ENCODE measurements at regions not wholly inside any gene's neighbourhood (a gene's known extent, or its start where the extent isn't known, plus 50 kb on each side); places are given as distances from the start of the nearest gene placed in this dataset.

DNA sequence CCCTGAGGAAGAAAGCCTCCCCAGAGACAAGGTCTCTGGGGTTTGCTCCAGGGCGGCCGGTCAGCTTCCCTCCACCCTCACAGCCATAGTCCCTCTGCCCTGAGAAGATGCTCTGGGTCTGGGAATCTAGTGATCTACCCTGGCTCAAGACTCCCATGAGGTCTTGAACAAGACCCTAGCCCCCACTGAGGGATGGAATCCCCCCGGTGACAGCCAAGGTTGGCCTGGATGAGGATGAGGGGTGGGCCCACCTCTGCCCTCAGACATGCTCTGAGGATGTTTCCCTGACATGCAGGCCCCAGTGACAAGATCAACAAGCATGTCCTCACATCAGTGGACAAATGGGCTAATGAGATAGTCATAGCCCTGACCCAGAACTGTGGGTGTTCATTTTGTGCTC is 138.6 kb downstream of the C5orf15 start:
- no peak for DNase-seq

DNA sequence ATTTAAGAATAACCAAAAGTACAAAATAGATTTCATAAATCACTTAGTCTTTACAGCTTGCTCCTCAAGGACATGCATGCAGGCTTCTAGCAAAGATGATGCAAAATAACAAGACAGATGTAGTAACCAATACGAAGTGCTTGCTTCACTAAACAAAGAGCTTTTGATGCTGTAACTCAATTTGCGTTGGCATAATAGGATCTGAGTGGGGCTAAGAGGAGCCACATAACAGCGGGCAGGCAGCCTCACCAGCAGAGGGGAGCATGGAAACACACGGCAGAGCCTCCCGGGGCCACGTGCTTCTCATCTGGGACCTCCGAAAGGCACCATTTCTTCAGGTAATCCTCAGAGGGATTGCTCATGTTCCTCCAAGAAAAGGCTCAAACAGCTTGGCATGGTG is 139.7 kb downstream of the C5orf15 start:
- no peak for DNase-seq

DNA sequence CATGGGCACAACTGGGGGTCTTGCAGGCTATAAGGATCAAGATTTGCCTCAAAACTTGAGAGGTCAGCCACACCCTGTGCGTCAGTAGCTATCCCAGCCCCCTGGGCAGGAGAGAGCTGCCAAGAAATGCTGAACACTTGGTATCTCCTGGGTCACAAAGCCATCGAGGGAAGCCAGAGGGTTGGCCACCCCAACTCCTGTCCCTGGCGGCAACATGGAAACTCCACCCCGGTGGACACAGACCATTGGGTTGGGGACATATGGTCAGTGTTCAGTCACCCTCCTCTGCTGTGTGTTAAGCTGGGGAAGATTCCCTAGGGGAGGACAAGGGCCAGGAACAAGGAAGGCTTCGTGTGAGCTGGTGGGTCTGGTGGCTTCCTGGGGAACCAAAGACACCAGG is 140.6 kb downstream of the C5orf15 start:
- no peak for DNase-seq

DNA sequence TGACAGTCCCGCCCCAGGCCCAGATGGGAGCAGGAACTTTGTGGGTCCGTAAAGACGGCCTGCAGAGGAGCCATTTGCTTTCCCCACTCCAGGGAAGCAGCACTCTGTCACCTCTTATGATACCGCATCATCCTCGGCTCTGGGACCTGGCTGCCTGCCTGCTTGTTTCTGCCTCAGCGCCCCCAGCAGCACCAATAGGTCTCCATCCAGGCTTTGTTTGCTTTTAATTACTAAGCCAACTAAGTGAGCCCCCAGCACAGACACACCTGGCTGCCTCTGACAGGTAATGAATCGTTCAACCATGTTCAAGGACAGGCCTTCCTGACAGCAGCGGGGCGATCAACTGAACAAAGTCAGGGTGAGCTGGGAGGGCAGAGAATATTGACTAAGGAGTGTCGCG is 141.4 kb downstream of the C5orf15 start:
- no peak for DNase-seq

DNA sequence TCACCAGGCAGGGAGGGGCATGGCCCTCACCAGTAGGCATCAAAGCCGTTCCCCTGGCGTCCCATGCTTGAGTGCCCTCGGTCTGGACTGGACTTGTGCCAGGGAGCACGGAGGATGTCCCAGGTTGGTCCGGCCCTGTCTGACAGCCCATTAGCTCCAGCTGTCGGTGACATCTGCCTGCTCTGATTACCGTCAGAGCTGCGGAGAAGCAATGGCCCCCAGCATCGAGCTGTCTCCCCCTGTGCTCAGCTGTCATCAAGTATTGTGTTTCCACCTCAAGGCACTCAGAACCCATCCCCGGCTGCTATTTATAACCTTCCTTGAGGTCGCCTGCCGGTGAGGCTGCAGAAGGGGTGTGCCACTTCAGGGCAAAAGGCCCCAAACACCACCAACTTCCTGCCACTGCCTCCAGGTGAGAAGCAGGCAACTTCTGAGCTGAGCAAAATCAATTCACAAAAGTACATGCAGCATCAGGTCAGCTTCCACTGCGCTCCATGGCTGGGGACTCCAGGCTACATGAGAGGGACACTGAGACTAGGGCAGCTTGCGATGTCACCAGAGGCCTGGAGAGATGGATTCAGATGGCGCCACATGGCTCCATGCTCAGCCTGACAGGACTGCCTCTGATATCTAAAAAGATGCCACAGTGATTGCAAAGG is 142.7 kb downstream of the C5orf15 start:
- DNase-seq: peak; percentile 82

DNA sequence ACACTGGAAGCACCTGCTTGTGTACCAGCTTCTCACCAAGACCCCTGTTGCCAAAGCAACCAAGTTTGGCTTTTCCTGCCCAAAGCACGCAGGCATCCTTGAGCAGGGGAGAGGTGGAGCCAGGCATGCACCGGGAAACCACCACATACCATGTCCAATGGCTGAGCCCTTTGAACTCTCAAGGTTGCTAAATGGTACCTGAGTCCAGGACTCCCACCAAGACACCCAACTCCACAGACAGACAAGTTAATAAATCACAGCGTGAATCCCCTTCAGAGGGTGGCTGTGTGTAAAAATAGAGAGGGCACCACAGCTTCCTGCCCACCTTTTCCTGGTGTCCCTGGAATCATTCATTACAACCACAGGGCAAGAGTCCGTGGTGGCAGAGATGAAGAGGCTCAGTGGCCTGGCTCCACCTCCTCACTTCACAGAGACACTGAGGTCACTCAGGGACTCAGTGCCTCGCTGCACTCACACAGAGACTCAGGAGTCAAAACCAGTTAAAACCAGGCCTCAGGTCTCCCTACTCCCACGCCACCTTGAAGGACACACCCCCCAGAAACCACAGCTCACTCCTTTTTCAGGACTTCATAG is 143.7 kb downstream of the C5orf15 start:
- no peak for DNase-seq

DNA sequence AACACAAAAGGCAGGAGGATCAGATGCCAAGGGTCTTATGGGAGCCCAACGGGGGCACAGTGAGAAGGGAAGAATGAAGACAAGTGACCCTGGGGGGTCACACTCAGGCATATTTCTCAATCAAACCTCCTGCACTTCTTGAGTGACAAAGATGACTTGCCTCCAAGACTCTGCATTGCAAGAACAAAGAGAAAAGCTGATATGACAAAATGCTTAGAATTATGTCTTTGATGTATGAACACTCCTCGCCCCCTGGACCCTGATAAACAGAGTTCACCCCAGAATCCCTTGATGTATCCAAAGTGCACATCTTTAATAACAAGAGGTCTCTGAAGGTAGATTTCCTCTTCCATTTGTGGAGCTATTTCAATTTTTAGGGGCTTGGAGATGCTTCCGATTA is 146.5 kb downstream of the C5orf15 start:
- DNase-seq: no peak

DNA sequence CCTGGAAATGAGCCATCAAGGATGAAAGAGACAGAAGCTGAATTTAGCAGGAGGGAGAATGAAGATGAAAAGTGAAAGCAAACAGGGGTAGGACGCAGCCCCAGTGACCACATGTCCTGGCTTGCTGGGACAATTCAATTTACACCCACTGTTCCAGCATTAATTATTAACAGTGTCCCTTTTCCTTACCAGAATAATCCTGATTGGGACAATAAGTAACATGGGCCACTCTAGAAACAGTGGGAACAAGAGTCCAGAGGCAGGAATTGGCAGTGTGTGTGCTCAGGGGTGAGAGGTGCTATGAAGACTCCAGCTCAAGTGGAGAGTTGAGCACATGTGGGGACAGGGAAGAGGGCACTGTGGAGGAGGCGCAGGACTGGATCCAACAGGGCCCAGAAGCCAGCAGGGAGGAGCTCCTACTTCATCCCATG is 147.1 kb downstream of the C5orf15 start:
- DNase-seq: no peak

DNA sequence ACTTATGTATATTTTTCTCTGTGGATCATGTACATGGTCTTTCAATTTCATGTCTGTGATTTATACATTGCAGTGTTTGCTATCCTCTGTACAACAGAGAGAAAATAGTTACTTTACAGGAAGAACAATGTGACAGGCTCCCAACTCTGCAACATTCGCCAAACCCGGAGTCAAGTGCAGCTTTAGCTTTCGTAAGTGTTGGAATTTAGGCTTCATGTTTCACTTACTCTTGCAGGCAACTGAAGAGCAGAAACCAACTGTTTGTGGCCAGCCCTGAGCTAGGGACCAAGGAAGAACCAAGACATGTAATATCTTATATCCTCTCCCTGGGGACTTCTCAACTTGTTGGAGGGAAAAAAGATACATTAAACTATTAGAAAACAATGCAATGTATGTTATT is 147.9 kb downstream of the C5orf15 start:
- DNase-seq: peak; percentile 84

DNA sequence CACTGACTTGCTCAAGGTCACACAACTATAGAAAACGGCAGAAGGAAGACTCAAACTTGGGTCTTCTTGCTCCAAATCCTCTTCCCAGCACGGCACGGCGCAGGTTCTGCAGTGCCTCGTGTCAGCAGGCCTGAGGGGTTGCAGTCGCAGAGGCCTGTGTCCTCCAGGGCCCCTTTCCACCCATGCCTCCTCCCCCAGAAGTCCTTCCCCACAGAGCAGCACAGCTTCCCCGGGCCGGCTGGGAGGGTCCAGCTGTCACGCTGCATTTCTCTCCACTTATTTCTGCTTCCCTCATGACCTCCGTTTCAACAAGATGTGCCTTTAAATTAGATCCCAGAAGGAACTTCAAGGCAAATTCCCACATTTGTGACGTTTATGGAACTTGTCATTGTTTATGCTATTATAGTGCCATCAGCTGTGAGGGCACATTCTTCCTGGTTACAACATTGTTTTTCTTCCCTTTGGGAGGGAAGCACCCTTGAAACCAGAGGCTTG is 148.4 kb downstream of the C5orf15 start:
- DNase-seq: peak; percentile 66

DNA sequence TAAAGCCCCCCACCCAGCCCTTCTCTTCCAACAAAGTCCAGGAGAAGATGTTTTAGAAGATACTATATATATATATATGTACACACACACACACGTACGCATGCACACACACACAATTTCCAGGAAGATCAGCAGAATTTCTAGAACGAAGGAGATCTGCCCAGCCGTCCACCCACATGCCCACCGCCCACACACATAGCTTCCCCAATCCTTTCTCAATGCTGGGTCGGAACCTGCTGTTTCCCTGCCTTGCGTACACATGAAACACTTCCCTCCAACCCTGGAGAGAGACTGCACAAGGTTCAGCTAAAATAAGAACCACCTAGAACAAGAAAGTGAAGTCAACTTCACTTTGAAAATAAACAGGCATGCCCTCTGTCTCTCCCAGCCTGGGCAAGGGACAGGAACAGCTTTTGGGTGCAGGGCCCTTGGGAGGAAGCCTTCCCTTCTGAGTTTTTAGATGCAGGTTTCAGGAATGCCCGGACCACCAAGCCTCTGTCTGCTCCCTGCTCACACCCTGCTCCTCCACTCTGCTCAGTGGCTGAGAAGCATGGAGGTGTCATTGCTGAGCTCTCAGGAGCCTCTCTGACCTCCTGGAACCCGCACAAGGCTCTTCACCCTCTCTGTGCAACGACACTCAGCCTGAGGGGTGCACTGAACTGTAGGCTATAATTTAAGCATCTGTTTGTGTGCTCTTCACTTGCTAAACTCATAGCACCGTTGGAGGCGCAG is 149.4 kb downstream of the C5orf15 start:
- DNase-seq: no peak

DNA sequence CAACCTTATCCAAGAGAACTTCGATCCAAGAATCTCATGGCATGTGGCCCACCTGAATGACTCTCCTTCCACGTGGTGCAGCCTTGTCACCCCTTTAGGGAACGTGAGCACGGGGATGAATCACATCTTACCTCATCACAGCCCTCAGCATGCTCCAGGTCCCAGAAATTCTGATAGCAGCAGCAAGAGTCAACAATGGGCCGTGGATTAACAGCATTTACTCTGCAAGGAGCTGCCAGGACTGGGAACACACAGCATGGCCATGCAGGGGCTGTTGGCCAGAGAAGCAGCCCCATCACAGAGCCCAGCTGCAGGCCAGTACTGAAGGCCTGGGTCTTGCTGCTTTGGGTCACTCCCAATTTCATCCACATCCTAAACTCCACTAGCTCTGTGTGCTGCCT is 150.4 kb downstream of the C5orf15 start:
- DNase-seq: no peak

DNA sequence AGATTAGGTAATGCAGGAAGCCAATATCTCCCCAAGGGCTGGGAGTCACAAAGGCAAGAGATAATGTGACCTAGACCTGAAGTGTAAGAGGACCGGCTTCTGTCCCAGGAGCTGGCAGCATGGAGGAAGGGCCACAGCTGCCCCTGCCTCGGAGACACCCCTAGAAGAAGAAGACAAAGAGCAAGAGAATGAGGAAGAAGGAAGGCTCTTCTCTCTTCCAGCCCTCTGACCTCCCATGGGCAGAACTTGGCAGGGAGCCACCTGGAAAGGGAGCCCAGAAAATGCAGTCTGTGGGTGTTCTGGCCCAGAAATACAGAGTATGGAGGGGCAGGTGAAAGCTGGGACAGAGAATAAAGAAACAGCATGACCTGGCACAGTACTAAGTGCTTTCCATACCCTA is 151.0 kb downstream of the C5orf15 start:
- DNase-seq: no peak

DNA sequence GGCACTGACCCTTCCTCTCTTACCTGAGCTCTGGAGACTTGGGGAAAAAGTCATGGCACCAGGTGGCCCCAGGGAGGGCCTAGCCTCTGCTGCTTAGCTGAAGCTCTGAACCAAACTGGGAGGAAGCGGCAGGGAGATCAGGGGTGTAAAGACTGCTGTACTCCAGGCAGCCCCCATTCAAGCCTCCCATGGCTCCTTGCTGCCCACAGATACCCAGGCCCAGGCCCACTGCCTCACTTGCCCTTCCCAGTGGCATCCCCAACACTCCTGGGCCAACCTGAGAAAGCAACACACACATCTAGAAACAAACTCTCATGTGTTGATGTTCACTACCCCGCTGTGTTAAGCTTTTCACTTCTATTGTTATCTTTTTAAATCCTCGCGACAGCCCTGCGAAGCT is 151.6 kb downstream of the C5orf15 start:
- no peak for DNase-seq

DNA sequence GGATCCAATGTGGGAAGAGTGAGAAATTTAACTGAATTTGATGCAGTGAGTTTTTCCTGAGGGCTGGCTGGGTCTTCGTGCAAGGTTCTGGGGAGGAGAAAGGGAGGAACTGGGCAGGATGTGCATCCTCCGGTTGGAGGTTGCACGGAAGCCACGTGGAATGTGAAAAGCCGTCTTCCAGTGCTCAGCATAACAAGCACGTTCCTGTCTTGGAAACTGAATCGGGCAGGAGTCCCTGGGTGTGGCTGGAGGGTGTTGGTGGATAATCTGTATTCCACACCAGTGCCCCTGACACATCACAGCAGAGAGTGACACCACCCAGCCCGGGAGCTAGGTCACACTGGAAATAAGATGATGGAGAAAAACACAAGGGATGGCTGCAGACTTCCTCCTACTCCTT is 154.3 kb downstream of the C5orf15 start:
- no peak for DNase-seq

DNA sequence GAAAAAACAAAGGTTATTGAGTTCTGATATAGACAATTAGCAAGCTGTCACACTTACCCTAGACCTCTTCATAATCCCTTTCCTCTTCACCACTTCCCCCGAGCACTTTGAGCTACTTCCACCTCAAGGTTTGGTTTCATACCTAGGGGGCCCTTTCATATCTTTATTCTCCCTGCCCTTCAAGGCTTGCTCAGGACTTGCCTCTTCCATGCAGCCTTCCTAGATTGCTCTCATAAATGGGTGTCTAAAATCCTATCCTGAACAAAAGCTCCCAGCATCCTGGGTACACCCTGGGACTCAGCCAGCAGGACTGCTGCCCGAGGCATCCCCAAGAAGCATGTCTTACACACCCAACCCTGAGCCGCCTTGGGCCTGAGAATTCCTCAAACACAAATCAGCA is 157.3 kb downstream of the C5orf15 start:
- no peak for DNase-seq

DNA sequence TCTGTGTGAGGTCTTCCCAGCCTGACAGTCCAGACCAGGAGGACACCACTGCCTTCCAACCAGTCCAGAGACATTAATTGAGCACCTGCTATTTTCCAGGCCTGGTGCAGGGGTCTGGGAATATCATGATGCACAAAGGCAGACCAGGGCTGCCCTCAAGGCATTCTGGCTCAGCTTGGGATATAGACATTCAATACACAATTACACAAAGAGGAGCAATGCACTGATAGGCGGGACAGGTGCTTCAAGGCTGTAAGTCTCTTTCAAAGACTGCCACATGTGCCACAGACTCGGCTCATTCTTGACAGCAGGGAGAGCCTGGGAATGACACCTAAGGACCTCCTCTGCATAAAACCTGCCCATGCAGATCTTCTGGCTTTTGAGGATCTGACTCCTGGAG is 158.6 kb downstream of the C5orf15 start:
- DNase-seq: no peak

DNA sequence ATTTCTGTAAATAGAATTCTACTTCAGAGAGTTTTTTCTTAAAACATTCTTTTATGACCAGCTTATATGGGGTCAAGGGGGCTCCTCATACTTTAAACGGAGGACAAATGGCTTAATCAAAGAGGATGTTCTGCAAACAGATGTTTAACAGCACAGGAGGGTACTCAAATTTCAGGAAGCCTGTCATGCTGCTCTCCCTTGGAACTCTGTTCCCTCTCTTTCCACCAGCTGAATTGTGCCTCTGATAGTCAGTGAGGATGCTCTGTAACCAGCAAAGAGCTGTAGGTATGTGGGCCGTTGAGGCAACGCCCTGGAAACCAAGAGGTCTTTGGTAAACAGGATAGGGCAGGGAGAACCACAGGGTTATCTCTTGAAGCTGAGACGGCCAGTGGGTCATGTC is 161.1 kb downstream of the C5orf15 start:
- DNase-seq: no peak

DNA sequence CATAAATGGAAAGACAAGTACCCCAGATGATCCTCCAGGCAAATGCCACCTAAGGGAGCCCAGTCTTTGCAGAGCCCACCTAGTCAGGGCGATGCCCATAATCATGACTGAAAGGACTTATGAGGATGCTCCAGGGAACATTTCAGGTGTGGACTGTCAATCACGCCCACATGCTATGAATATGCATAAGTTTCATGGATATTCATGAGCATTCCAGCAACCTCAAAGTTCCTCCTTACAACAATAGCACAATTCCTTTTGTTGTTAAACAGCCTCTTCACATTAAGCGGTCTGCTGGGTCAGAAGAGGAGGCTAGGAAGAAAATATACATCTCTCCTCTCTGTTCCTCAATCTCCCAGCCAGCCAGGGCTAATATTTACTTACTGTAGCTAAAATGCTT is 161.6 kb downstream of the C5orf15 start:
- DNase-seq: no peak

DNA sequence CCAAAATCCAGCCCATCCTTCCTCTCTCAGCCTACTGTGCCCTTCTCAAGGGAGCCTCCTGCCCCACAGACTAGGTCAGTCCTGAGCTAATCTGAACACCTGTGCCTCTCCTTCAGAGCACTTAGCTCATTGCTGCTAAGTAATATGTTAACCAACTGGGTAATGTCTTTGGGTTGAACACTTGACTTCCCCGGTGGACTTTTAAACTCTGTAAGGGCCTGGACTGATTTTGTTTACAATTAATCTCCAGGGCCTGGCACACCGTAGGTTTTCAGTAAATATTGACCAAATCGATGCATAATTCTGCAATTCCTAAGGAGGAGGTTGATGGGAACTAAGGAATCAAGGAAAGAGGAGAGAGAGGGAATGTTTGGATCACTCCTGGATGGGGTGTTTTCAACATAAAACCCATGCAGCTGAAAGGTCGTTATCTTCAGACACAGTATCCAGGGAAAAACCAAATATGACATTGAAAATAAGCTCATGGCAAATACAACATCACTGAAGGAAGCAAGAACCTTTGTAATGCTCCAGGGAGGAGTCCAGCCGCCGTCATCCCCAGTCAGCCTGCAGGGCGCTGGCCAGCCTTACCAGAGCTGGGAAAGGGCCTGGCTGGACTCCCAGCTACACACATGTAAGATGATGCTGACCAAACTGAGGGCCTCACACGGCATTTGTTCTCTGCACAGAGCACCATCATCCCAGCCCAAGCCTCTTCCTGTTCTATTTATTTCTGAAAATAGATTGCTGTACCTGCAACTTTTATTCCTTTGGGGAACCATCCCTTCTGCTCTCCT is 166.3 kb downstream of the C5orf15 start:
- DNase-seq: peak; percentile 78

DNA sequence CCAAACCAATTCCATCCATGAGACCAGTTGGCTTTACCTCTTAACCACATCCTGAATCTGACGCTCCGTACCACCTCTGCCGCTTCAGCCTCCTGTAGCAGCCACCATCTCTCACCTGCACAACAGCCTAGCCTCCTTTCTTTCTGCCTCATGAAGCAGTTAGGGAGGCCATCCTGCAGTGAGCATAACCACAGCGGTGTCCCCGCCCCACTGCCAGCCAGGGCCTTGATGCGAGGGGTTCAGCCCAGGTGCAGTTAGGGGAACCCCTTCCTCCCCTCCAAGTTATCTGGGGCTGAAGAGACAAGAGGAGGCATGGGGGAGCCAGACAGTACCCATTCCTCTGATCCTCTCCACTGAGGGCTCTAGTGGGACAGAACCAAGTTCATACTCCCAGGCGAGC is 167.0 kb downstream of the C5orf15 start:
- no peak for DNase-seq

DNA sequence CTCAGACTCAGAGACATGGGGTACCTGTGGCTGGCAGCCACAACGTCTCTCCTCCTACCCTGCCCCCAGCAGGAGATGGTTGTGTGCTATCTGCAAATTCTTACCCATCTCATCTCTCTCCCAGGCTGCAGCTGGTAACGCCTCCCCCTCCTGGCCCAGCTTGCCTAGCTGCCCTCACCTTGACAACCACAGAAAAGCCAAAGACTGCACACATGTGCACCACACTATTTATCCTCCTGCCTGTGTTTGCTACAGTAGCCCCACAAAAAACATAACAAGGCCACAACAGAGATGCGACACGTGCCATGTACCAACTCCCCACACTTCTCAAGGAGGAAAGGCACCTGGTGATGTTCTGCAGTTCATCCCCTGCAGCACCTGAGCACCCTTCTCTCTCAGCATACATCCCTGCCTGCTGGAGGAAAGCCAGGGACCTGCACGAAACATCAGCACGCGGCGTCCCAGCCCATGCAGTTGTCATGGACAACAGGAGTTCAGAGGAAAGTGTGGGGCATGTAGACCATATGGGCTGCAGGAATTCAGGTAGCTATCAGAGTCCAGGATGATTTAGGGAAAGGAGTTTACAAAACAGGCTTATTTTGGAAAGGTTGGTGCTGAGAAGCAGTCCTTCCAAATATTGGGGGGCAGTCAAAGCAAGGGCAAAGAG is 168.7 kb downstream of the C5orf15 start:
- DNase-seq: no peak
